NT2/D1 (cell line): ENCODE measurements at regions not wholly inside any gene's neighbourhood (a gene's known extent, or its start where the extent isn't known, plus 50 kb on each side); places are given as distances from the start of the nearest gene placed in this dataset.

Source experiments
- SUZ12 ChIP-seq: IDR thresholded peaks from 2 replicates; pipeline ENCODE4 v1.6.1; 2011; ENCODE audit not compliant: insufficient read length, insufficient read depth; ENCODE audit errors: extremely low read depth
- YY1 ChIP-seq: IDR thresholded peaks from 2 replicates; pipeline ENCODE4 v1.6.1; 2011; ENCODE audit not compliant: insufficient read length, insufficient read depth

- TF ChIP-seq SUZ12 = no peak
- no peak for TF ChIP-seq YY1
Measured at GRCh38 chr6:51398064-51398705, 579.5 kb downstream of the TFAP2B start.
